ENCODE measurements at regions not wholly inside any gene's neighbourhood (a gene's known extent, or its start where the extent isn't known, plus 50 kb on each side); places are given as distances from the start of the nearest gene placed in this dataset.

DNA sequence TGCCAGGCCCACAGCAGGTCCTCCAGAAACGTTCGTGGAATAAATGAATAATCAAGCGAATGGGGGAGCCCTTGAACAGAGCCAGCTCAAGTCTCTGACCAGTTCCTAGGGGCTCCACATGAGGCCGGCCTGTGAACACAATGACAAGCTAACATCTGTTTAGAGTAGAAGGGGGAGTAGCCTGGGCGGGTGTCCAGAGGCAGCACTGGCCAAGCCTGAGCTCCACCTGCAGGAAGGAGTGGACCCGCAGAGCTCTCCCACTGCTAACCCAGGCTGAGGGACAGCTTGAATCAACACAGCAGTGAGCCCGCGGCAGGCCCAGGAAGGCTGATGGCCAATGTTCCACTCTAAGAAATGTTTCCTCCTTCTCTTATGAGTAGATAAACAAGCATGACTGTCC lies 234.8 kb upstream of the RAB6C start:
- no peak for DNase-seq
- ChIA-PET POLR2A (ENCODE audit: unreplicated experiment) (no interaction called here), CTCF (no interaction called here)
- H3K9me3 ChIP-seq (ENCODE audit: low read length): no peaks in the 10 kb centered on the region
- H3K4me1 ChIP-seq (ENCODE audit: insufficient read depth, low read length): no peaks in the 10 kb centered on the region
- BruUV-seq (replicated peaks): no TSS peak
- no peak overlapping the region for H3K9ac ChIP-seq (ENCODE audit: low read length)
- no peaks in the 10 kb centered on the region for H3K36me3 ChIP-seq (ENCODE audit: low read depth, low read length)
- TF ChIP-seq EZH2 (IDR thresholded peaks at IDR 0.05; ENCODE audit: low read length, unreplicated experiment) (no peak), EZH2phosphoT487 (IDR thresholded peaks at IDR 0.05; ENCODE audit: borderline replicate concordance, low read length) (no peak)
- TF ChIP-seq, protein P1, sequence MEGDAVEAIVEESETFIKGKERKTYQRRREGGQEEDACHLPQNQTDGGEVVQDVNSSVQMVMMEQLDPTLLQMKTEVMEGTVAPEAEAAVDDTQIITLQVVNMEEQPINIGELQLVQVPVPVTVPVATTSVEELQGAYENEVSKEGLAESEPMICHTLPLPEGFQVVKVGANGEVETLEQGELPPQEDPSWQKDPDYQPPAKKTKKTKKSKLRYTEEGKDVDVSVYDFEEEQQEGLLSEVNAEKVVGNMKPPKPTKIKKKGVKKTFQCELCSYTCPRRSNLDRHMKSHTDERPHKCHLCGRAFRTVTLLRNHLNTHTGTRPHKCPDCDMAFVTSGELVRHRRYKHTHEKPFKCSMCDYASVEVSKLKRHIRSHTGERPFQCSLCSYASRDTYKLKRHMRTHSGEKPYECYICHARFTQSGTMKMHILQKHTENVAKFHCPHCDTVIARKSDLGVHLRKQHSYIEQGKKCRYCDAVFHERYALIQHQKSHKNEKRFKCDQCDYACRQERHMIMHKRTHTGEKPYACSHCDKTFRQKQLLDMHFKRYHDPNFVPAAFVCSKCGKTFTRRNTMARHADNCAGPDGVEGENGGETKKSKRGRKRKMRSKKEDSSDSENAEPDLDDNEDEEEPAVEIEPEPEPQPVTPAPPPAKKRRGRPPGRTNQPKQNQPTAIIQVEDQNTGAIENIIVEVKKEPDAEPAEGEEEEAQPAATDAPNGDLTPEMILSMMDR (conservative IDR thresholded peaks at IDR 0.05; ENCODE audit: low read depth, low read length): no peak
- peaks cover 20% of the 10 kb centered on the region for H3K27me3 ChIP-seq (ENCODE audit: low read length)
- H3K27ac ChIP-seq (ENCODE audit: low read length): no peak overlapping the region
- no peak overlapping the region for H2AFZ ChIP-seq (ENCODE audit: low read length)
- H4K20me1 ChIP-seq (ENCODE audit: low read length): no peaks in the 10 kb centered on the region
- intact Hi-C loops (cut with micrococcal nuclease): no loop called here
- no peaks in the 10 kb centered on the region for H3K9me2 ChIP-seq (replicated peaks; ENCODE audit: low read length)
- H3K79me2 ChIP-seq (ENCODE audit: low read length): no peaks in the 10 kb centered on the region
- no peak for ATAC-seq
- no peak overlapping the region for H3K4me3 ChIP-seq (ENCODE audit: low read length)
- no peak overlapping the region for H3K4me2 ChIP-seq (ENCODE audit: low read length)
- H3F3A ChIP-seq (ENCODE audit: low read length, unreplicated experiment): no peaks in the 10 kb centered on the region

DNA sequence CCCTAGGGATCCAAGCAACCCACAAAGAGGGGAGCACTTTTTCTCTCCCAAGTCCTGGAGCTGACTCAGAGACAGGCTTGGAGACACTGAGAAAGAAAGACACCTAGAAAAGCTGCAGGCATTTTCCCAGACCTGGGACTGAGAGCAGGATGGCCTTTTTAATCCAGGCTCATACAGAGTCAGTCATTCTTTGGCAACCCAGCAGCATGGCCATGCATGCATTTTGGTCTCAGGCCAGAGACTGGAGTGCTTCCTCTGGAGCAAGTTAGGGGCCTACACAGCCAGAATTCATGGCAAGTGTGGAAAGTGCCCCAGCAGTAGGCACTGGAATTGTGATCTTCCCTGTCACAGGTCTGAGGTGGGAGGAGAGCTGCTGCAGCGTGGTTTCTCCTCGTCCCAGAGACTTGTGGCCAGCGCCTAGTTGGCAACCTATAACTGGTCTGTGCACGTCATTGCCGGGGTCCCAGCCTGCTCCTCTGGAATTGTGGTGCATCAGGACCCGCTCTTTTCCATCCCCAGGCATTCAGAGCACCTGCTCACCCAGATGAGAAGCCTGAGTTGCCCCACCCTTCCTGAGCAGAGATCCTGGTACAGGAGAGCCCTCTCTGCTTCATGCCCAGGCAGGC lies 231.9 kb upstream of the RAB6C start:
- no peak for TF ChIP-seq EZH2phosphoT487 (IDR thresholded peaks at IDR 0.05; ENCODE audit: borderline replicate concordance, low read length)
- no peak for TF ChIP-seq EZH2 (IDR thresholded peaks at IDR 0.05; ENCODE audit: low read length, unreplicated experiment)
- TF ChIP-seq, protein P1 (conservative IDR thresholded peaks at IDR 0.05; ENCODE audit: low read depth, low read length): no peak
- ATAC-seq (no peak), DNase-seq (no peak)
- Histone ChIP-seq H3K27ac (ENCODE audit: low read length) (no peak overlapping the region), H3K4me1 (ENCODE audit: insufficient read depth, low read length) (no peaks in the 10 kb centered on the region), H3K4me3 (ENCODE audit: low read length) (no peak overlapping the region), H3F3A (ENCODE audit: low read length, unreplicated experiment) (no peaks in the 10 kb centered on the region), H3K36me3 (ENCODE audit: low read depth, low read length) (no peaks in the 10 kb centered on the region), H3K79me2 (ENCODE audit: low read length) (no peaks in the 10 kb centered on the region), H4K20me1 (ENCODE audit: low read length) (no peaks in the 10 kb centered on the region), H3K9ac (ENCODE audit: low read length) (no peak overlapping the region), H2AFZ (ENCODE audit: low read length) (no peak overlapping the region), H3K4me2 (ENCODE audit: low read length) (no peak overlapping the region), H3K9me3 (ENCODE audit: low read length) (no peaks in the 10 kb centered on the region), H3K9me2 (replicated peaks; ENCODE audit: low read length) (no peaks in the 10 kb centered on the region), H3K27me3 (ENCODE audit: low read length) (peaks cover 17% of the 10 kb centered on the region)
- ChIA-PET CTCF (no interaction called here), POLR2A (ENCODE audit: unreplicated experiment) (no interaction called here)
- BruUV-seq (replicated peaks): no TSS peak
- intact Hi-C loops (cut with micrococcal nuclease): no loop called here

DNA sequence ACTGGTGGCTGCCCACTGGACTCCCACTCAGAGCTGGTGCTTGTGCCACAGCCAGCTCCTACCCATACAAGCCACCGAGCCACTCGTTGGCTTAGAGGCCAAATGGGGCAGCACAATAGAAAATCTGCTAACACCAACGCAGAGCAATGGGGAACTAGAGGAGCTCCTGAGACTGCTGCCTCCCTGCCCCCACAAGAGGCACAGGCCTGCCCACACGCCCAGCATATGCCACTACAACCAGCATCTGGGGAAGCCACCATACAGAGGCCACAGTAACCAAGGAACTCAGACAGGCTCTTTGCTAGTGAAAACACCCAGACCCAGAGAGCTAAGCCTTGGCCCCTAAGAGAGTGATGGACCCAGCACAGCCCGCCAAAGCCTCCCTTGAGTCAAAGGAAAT lies 231.2 kb upstream of the RAB6C start:
- no peak overlapping the region for H3K27ac ChIP-seq (ENCODE audit: low read length)
- H3K36me3 ChIP-seq (ENCODE audit: low read depth, low read length): no peaks in the 10 kb centered on the region
- no peaks in the 10 kb centered on the region for H3K79me2 ChIP-seq (ENCODE audit: low read length)
- no peaks in the 10 kb centered on the region for H3F3A ChIP-seq (ENCODE audit: low read length, unreplicated experiment)
- no peaks in the 10 kb centered on the region for H3K4me1 ChIP-seq (ENCODE audit: insufficient read depth, low read length)
- H3K4me2 ChIP-seq (ENCODE audit: low read length): no peak overlapping the region
- TF ChIP-seq EZH2phosphoT487 (IDR thresholded peaks at IDR 0.05; ENCODE audit: borderline replicate concordance, low read length) (no peak), EZH2 (IDR thresholded peaks at IDR 0.05; ENCODE audit: low read length, unreplicated experiment) (no peak)
- TF ChIP-seq, protein P1 (conservative IDR thresholded peaks at IDR 0.05; ENCODE audit: low read depth, low read length): no peak
- ChIA-PET CTCF (no interaction called here), POLR2A (ENCODE audit: unreplicated experiment) (no interaction called here)
- no peak overlapping the region for H2AFZ ChIP-seq (ENCODE audit: low read length)
- ATAC-seq (no peak), DNase-seq (no peak)
- no peaks in the 10 kb centered on the region for H3K9me2 ChIP-seq (replicated peaks; ENCODE audit: low read length)
- peaks cover 13% of the 10 kb centered on the region; the same call in 1 of the 2 replicates for H3K27me3 ChIP-seq (ENCODE audit: low read length)
- H3K9ac ChIP-seq (ENCODE audit: low read length): no peak overlapping the region
- no peaks in the 10 kb centered on the region for H3K9me3 ChIP-seq (ENCODE audit: low read length)
- no peak overlapping the region for H3K4me3 ChIP-seq (ENCODE audit: low read length)
- intact Hi-C loops (cut with micrococcal nuclease): no loop called here
- H4K20me1 ChIP-seq (ENCODE audit: low read length): no peaks in the 10 kb centered on the region
- no TSS peak for BruUV-seq (replicated peaks)
